Fibroblast of mammary gland (primary cell): ENCODE measurements at regions not wholly inside any gene's neighbourhood (a gene's known extent, or its start where the extent isn't known, plus 50 kb on each side); places are given as distances from the start of the nearest gene placed in this dataset.

Experiments used
- DNase-seq: peaks from one replicate; pipeline ENCODE4 v3.0.0-alpha.2; 2010; ENCODE audit warnings: low read depth
- H3K4me3 ChIP-seq: 2 replicates; pipeline ENCODE4 v1.5.1; 2011; ENCODE audit warnings: low read depth, mild to moderate bottlenecking, low read length, moderate library complexity; ENCODE audit not compliant: control insufficient read depth
- CTCF ChIP-seq: conservative IDR thresholded peaks from 2 replicates; pipeline ENCODE4 v1.5.1; 2011; ENCODE audit warnings: low read depth, low read length, inconsistent platforms; ENCODE audit not compliant: control insufficient read depth, insufficient read depth

DNA sequence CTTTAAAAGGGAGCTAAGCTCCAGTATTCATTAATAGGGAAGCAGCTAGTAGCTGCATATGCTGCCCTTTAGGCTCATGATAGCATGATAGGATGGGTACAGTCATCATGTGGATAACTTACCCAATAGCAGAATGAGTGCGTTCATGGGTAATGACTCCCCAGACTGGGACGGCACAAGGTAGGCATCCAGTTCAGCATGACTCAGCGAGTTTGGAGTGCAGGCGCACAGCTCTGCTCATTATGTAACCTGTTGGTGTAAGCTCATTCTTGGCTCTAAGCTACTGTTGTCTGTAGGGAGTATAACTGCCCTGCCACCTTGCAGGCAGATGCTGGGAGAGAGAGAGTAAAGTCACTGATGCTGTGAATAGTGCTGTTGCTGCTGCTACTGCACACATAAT lies 209.2 kb upstream of the SYT4 start:
- peak; percentile 11 for DNase-seq
- TF ChIP-seq CTCF = no peak
- H3K4me3 ChIP-seq = no peak overlapping the region

DNA sequence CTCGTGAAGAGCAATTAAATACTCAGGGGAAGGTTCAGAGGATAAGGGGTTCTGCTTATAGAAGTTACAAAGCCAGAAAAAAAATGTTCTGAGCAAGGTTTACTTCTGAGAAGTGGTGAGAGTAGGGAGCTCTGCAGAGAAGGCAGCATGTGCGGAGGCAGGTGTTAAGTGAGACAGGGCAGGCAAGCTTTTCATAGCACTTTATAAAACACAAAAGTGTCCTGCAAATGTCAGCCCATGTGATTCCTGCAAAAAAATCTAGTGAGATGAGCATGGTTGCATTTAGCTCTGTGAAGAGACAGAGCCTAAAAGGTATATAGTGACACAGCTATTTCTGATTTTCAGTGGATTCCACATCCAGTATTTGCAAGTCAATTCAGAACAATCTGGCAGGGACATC lies 223.8 kb upstream of the SYT4 start:
- TF ChIP-seq CTCF = no peak
- DNase-seq = no peak
- no peak overlapping the region for H3K4me3 ChIP-seq

- TF ChIP-seq CTCF = no peak
- DNase-seq = no peak
- no peak overlapping the region for H3K4me3 ChIP-seq
Measured at GRCh38 chr18:43506935-43507334, 229.6 kb upstream of the SYT4 start.

DNA sequence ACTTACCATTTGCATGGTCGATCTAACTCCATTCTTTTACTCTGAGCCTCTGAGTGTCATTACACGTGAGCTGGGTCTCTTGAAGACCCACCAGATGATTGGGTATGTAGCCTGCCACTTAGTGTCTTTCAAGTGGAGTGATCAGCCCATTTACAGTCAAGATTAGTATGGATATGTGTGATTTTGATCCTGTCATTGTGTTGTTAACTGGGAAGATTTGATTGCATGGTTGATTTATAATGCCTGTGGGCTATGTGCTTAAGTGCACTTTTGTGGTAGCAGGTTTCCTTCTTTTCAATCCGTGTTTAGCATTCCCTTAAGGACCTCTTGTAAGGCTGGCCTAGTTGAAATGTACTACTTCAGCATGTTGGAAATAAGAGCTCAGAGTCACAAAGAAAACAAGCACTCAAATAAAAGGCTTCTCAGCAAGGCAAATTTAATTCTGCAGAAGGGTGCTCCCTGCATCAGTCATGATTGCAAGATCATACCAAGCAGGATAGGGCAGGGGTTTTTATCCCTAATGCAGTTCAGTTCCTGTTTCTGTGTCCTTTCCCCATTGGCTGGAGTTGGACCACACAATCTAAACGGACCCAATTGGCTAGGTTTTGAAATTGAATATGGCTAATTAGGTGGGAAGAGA lies 230.7 kb upstream of the SYT4 start:
- no peak for DNase-seq
- H3K4me3 ChIP-seq = no peak overlapping the region
- TF ChIP-seq CTCF = no peak

DNA sequence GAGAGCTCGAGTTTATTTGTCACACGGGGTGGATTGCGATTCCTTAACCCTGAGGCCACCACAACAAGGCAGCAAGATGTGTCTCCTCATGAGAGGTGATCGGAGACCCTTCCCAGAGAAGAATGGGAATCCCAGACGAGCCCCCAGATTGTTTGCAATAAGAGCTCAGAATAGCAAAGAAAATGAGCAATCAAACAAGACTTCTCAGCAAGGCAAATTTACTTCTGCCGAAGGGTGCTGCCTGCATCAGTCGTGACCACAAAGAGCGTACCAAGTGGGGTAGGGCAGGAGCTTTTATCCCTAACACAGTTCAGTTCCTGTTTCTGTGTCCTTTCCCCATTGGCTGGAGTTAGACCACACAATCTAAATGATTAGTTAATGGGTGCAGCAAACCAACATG lies 237.5 kb upstream of the SYT4 start:
- DNase-seq = no peak
- no peak overlapping the region for H3K4me3 ChIP-seq
- TF ChIP-seq CTCF = no peak

- no peak for TF ChIP-seq CTCF
- no peak overlapping the region for H3K4me3 ChIP-seq
- DNase-seq = no peak
Measured at GRCh38 chr18:43515481-43515880, 238.2 kb upstream of the SYT4 start.

- H3K4me3 ChIP-seq = no peak overlapping the region
- no peak for TF ChIP-seq CTCF
Measured at GRCh38 chr18:43524260-43524659, 247.0 kb upstream of the SYT4 start.

More at GRCh38 chr18:43524260-43524659, 247.0 kb upstream of the SYT4 start:
- DNase-seq = no peak
